RWPE2 (cell line): ENCODE measurements at regions not wholly inside any gene's neighbourhood (a gene's known extent, or its start where the extent isn't known, plus 50 kb on each side); places are given as distances from the start of the nearest gene placed in this dataset.

Source experiments
- ATAC-seq: fragments of 200-7000 bp; cut with Tn5 transposase; 3 replicates; pipeline ENCODE4 v1.9.1; 2021; ENCODE audit warnings: low read depth
- DNase-seq: peaks from one replicate; pipeline ENCODE4 v3.0.0-alpha.2; 2020; ENCODE audit warnings: low spot score
- H3K27ac ChIP-seq: fragments of 450-650 bp; 2 replicates; pipeline ENCODE4 v1.5.1; 2017; ENCODE audit warnings: mild to moderate bottlenecking; ENCODE audit not compliant: poor library complexity, severe bottlenecking
- H3K27me3 ChIP-seq: fragments of 250-450 bp; sonication (Bioruptor Pico); 2 replicates; pipeline ENCODE4 v1.5.1; 2021; ENCODE audit warnings: mild to moderate bottlenecking, moderate library complexity; ENCODE audit not compliant: insufficient read depth, poor library complexity, severe bottlenecking
- H3K36me3 ChIP-seq: fragments of 250-450 bp; sonication (Bioruptor Pico); 2 replicates; pipeline ENCODE4 v1.5.1; 2020; ENCODE audit warnings: low read depth, mild to moderate bottlenecking, moderate library complexity
- H3K4me1 ChIP-seq: fragments of 250-450 bp; sonication (Bioruptor Pico); 2 replicates; pipeline ENCODE4 v1.5.1; 2021; ENCODE audit warnings: mild to moderate bottlenecking, moderate library complexity; ENCODE audit not compliant: insufficient read depth, poor library complexity, severe bottlenecking
- H3K4me3 ChIP-seq: fragments of 250-450 bp; sonication (Bioruptor Pico); 2 replicates; pipeline ENCODE4 v1.5.1; 2021; ENCODE audit warnings: mild to moderate bottlenecking, moderate library complexity; ENCODE audit not compliant: severe bottlenecking
- H3K9me3 ChIP-seq: fragments of 250-450 bp; sonication (Bioruptor Pico); 2 replicates; pipeline ENCODE4 v1.5.1; 2021; ENCODE audit warnings: mild to moderate bottlenecking, moderate library complexity; ENCODE audit not compliant: severe bottlenecking
- TF ChIP-seq, protein P1 (sequence below): fragments of 450-650 bp; IDR thresholded peaks from one replicate; pipeline ENCODE4 v1.5.1; 2017; ENCODE audit warnings: mild to moderate bottlenecking, moderate library complexity; ENCODE audit not compliant: poor library complexity, severe bottlenecking

DNA sequence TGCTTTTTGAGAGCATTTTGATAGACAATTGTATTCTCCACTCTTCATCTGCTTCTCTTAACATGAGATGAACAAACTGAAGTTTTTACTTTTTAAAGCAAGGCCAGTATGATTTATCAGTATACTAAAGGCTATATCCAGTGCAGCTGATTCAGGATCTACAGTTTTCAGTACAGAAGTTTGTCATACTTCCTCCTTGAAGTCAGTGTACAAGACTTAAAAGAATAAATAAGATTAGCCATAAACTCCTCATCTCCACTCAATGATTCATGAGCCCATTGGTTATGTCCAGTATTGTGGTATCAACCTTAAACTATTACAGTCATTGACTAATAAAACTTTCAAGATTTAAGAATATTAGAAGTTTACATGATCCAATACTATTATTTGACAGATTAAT is 374.8 kb upstream of the EPHA7 start:
- no peak overlapping the region for H3K27ac ChIP-seq
- no peak overlapping the region for H3K4me3 ChIP-seq
- H3K4me1 ChIP-seq = no peaks in the 10 kb centered on the region
- H3K9me3 ChIP-seq = no peaks in the 10 kb centered on the region
- H3K36me3 ChIP-seq = no peaks in the 10 kb centered on the region
- DNase-seq = no peak
- H3K27me3 ChIP-seq = peaks cover 6% of the 10 kb centered on the region
- no peak for ATAC-seq
- TF ChIP-seq, protein P1, sequence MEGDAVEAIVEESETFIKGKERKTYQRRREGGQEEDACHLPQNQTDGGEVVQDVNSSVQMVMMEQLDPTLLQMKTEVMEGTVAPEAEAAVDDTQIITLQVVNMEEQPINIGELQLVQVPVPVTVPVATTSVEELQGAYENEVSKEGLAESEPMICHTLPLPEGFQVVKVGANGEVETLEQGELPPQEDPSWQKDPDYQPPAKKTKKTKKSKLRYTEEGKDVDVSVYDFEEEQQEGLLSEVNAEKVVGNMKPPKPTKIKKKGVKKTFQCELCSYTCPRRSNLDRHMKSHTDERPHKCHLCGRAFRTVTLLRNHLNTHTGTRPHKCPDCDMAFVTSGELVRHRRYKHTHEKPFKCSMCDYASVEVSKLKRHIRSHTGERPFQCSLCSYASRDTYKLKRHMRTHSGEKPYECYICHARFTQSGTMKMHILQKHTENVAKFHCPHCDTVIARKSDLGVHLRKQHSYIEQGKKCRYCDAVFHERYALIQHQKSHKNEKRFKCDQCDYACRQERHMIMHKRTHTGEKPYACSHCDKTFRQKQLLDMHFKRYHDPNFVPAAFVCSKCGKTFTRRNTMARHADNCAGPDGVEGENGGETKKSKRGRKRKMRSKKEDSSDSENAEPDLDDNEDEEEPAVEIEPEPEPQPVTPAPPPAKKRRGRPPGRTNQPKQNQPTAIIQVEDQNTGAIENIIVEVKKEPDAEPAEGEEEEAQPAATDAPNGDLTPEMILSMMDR = no peak

DNA sequence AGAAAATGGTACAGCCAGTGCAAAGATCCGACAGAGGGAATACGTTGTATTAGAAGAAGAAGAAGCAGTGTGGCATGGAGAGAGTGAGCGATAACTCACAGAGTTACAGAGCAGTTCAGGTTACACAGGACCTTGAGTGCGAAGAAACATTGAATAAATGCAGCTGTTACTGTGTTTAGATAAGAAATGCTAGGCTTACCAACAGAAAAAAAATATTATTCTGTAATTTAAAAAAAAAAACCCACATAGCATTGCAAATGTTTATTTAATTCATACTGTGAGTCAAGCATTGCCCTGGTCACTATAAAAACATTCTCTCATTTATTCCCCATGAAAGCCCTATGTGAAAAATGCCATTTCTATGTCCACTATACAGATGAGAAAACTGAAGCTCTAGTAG is 373.4 kb upstream of the EPHA7 start:
- H3K4me3 ChIP-seq = no peak overlapping the region
- peaks cover 6% of the 10 kb centered on the region for H3K27me3 ChIP-seq
- no peaks in the 10 kb centered on the region for H3K36me3 ChIP-seq
- ATAC-seq (no peak), DNase-seq (no peak)
- H3K4me1 ChIP-seq = no peaks in the 10 kb centered on the region
- H3K9me3 ChIP-seq = no peaks in the 10 kb centered on the region
- no peak overlapping the region for H3K27ac ChIP-seq
- TF ChIP-seq, protein P1 = no peak

DNA sequence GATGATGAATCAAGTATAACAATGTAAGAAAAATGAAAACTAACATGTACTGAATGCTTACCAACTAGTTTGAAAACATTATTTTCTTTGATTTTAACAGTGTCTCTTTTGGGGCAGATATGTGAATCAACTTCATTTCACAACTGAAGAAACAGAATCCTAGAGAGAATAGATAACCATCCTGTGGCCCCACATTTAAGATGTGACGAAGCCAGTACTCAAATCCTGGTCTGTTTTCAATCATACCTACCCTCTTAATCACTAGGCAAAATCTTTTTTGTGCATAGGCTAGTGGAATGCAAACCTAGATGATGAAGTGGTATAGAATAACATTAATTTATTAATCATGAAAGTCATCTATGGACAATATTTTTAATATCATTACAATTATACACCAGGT is 371.6 kb upstream of the EPHA7 start:
- TF ChIP-seq, protein P1 = no peak
- no peaks in the 10 kb centered on the region for H3K36me3 ChIP-seq
- DNase-seq (no peak), ATAC-seq (no peak)
- no peak overlapping the region for H3K27ac ChIP-seq
- no peaks in the 10 kb centered on the region for H3K4me1 ChIP-seq
- no peak overlapping the region for H3K4me3 ChIP-seq
- H3K9me3 ChIP-seq = no peaks in the 10 kb centered on the region
- H3K27me3 ChIP-seq = peaks cover 6% of the 10 kb centered on the region

DNA sequence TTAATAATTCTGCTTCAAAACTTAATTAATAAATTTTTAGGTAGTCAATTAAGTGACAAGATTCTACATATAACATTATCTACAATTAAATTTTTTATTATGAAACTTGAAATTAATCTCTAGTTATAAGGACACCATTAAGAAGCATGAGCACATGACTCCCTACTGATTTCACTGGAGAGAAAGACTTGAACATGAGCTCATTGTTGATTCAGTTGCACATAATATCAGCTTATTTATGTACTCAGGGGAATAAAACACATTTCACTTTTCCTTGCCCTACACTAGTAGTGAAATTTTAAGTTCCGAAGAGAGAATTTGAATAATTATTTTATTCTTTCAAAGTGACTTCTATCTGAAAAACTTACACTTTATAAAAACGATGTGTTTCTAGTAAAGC is 370.2 kb upstream of the EPHA7 start:
- ATAC-seq (no peak), DNase-seq (no peak)
- Histone ChIP-seq H3K4me3 (no peak overlapping the region), H3K4me1 (no peaks in the 10 kb centered on the region), H3K27ac (no peak overlapping the region), H3K27me3 (peaks cover 6% of the 10 kb centered on the region), H3K9me3 (no peaks in the 10 kb centered on the region), H3K36me3 (no peaks in the 10 kb centered on the region)
- TF ChIP-seq, protein P1 = no peak

DNA sequence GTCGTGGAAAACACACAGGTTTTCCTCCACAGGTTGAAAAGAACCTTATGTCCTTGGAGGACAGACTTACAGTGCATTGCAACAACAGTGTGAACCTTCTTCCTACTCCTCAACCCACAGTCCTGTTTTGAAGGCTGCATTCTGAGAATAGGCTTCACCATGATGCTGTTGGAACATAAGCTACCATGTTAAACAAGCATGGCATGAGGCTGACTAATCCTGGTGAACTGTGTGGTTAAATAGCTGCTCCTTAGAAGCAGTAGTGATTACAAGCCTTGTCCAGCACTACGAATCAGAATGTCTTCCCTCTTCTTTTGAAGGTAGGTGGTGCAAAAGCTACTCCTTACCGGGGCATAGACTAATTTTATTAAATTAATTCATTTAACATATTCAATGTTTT is 368.5 kb upstream of the EPHA7 start:
- no peaks in the 10 kb centered on the region for H3K36me3 ChIP-seq
- ATAC-seq = no peak
- no peak overlapping the region for H3K27ac ChIP-seq
- no peak overlapping the region for H3K4me3 ChIP-seq
- peaks cover 2% of the 10 kb centered on the region for H3K27me3 ChIP-seq
- TF ChIP-seq, protein P1 = no peak
- H3K4me1 ChIP-seq = no peaks in the 10 kb centered on the region
- no peak for DNase-seq
- no peaks in the 10 kb centered on the region for H3K9me3 ChIP-seq
